Hepatocyte (in vitro differentiated cells): ENCODE measurements at regions not wholly inside any gene's neighbourhood (a gene's known extent, or its start where the extent isn't known, plus 50 kb on each side); places are given as distances from the start of the nearest gene placed in this dataset.

Experiments
- DNase-seq: peaks from one replicate; pipeline ENCODE4 v3.0.0-alpha.2; 2016; ENCODE audit warnings: low spot score
- H2AFZ ChIP-seq: fragments of 200-600 bp; sonication (generic); 2 replicates; pipeline ENCODE4 v1.6.0; 2016; ENCODE audit warnings: antibody characterized with exemption, mild to moderate bottlenecking
- H3K27ac ChIP-seq: fragments of 200-600 bp; sonication (generic); 2 replicates; pipeline ENCODE4 v1.5.1; 2016; ENCODE audit warnings: mild to moderate bottlenecking
- H3K27me3 ChIP-seq: fragments of 200-600 bp; sonication (generic); 2 replicates; pipeline ENCODE4 v1.6.1; 2016
- H3K36me3 ChIP-seq: fragments of 200-600 bp; sonication (generic); replicated peaks from 2 replicates; pipeline ENCODE4 v1.5.1; 2016; ENCODE audit warnings: low read depth; ENCODE audit not compliant: insufficient read depth
- H3K4me1 ChIP-seq: fragments of 200-600 bp; sonication (generic); 2 replicates; pipeline ENCODE4 v1.5.1; 2016; ENCODE audit warnings: mild to moderate bottlenecking, moderate library complexity; ENCODE audit not compliant: insufficient read depth
- H3K4me2 ChIP-seq: fragments of 200-600 bp; sonication (generic); 2 replicates; pipeline ENCODE4 v1.6.0; 2016
- H3K4me3 ChIP-seq: fragments of 200-600 bp; sonication (generic); 2 replicates; pipeline ENCODE4 v1.5.1; 2016; ENCODE audit warnings: mild to moderate bottlenecking
- H3K79me2 ChIP-seq: fragments of 200-600 bp; sonication (generic); 2 replicates; pipeline ENCODE4 v1.6.0; 2017; ENCODE audit warnings: mild to moderate bottlenecking
- H3K9me2 ChIP-seq: fragments of 200-600 bp; sonication (generic); replicated peaks from 2 replicates; pipeline ENCODE4 v1.6.0; 2017; ENCODE audit warnings: mild to moderate bottlenecking; ENCODE audit not compliant: insufficient read depth
- H3K9me3 ChIP-seq: fragments of 200-600 bp; sonication (generic); 2 replicates; pipeline ENCODE4 v1.5.1; 2016; ENCODE audit warnings: low read depth, mild to moderate bottlenecking
- H4K20me1 ChIP-seq: fragments of 200-600 bp; sonication (generic); 2 replicates; pipeline ENCODE4 v1.6.0; 2016; ENCODE audit warnings: mild to moderate bottlenecking; ENCODE audit not compliant: insufficient read depth, poor library complexity, severe bottlenecking
- EZH2 ChIP-seq: fragments of 200-600 bp; sonication (generic); IDR thresholded peaks from 2 replicates; pipeline ENCODE4 v1.6.1; 2016; ENCODE audit warnings: antibody characterized with exemption, mild to moderate bottlenecking, borderline replicate concordance
- EZH2phosphoT487 ChIP-seq: fragments of 200-600 bp; sonication (generic); IDR thresholded peaks from one replicate; pipeline ENCODE4 v1.6.1; 2018; ENCODE audit warnings: antibody characterized with exemption, mild to moderate bottlenecking, low read depth, moderate library complexity; ENCODE audit not compliant: unreplicated experiment, severe bottlenecking
- WGBS: methylation state at CpG from one replicate; pipeline ENCODE4 v1.1.6; 2016; ENCODE audit warnings: low lambda C conversion rate; ENCODE audit errors: missing lambda C conversion rate; 5-methylcytosine and 5-hydroxymethylcytosine counted together
- TF ChIP-seq, protein P1 (sequence below): fragments of 200-600 bp; sonication (generic); IDR thresholded peaks from 2 replicates; pipeline ENCODE4 v1.5.1; 2016; ENCODE audit warnings: antibody characterized with exemption, mild to moderate bottlenecking; ENCODE audit not compliant: poor library complexity

- no peaks in the 10 kb centered on the region for H3K9me3 ChIP-seq
- H3K36me3 ChIP-seq, result no peaks in the 10 kb centered on the region
- TF ChIP-seq EZH2, result no peak
- no peak for TF ChIP-seq EZH2phosphoT487
- TF ChIP-seq, protein P1, sequence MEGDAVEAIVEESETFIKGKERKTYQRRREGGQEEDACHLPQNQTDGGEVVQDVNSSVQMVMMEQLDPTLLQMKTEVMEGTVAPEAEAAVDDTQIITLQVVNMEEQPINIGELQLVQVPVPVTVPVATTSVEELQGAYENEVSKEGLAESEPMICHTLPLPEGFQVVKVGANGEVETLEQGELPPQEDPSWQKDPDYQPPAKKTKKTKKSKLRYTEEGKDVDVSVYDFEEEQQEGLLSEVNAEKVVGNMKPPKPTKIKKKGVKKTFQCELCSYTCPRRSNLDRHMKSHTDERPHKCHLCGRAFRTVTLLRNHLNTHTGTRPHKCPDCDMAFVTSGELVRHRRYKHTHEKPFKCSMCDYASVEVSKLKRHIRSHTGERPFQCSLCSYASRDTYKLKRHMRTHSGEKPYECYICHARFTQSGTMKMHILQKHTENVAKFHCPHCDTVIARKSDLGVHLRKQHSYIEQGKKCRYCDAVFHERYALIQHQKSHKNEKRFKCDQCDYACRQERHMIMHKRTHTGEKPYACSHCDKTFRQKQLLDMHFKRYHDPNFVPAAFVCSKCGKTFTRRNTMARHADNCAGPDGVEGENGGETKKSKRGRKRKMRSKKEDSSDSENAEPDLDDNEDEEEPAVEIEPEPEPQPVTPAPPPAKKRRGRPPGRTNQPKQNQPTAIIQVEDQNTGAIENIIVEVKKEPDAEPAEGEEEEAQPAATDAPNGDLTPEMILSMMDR, result no peak
- no peaks in the 10 kb centered on the region for H3K79me2 ChIP-seq
- WGBS, result 90% methylated on average over 1 of the region's 1 CpG
- H3K4me3 ChIP-seq, result no peak overlapping the region
- no peaks in the 10 kb centered on the region for H4K20me1 ChIP-seq
- H3K27ac ChIP-seq, result no peak overlapping the region
- no peak overlapping the region for H3K4me2 ChIP-seq
- H2AFZ ChIP-seq, result no peak overlapping the region
- no peaks in the 10 kb centered on the region for H3K4me1 ChIP-seq
- no peaks in the 10 kb centered on the region for H3K9me2 ChIP-seq
- DNase-seq, result no peak
- no peaks in the 10 kb centered on the region for H3K27me3 ChIP-seq
These were observed 279.8 kb upstream of the DLGAP1 start for GRCh38 chr18:4734903-4735302.

- Histone ChIP-seq H3K4me3 (no peak overlapping the region), H3K27ac (no peak overlapping the region), H3K79me2 (no peaks in the 10 kb centered on the region), H3K9me3 (no peaks in the 10 kb centered on the region), H3K9me2 (no peaks in the 10 kb centered on the region), H2AFZ (no peak overlapping the region), H3K4me2 (no peak overlapping the region), H4K20me1 (no peaks in the 10 kb centered on the region), H3K4me1 (no peaks in the 10 kb centered on the region), H3K27me3 (no peaks in the 10 kb centered on the region), H3K36me3 (no peaks in the 10 kb centered on the region)
- WGBS, result 85% methylated on average over 2 of the region's 2 CpGs
- DNase-seq, result no peak
- TF ChIP-seq EZH2phosphoT487 (no peak), EZH2 (no peak)
- TF ChIP-seq, protein P1, result no peak
These were observed 278.9 kb upstream of the DLGAP1 start for GRCh38 chr18:4734021-4734420.

- no peaks in the 10 kb centered on the region for H3K4me1 ChIP-seq
- no peaks in the 10 kb centered on the region for H3K79me2 ChIP-seq
- 94% methylated on average over 3 of the region's 3 CpGs for WGBS
- no peak overlapping the region for H2AFZ ChIP-seq
- no peaks in the 10 kb centered on the region for H3K27me3 ChIP-seq
- H3K4me3 ChIP-seq, result no peak overlapping the region
- DNase-seq, result no peak
- no peak overlapping the region for H3K27ac ChIP-seq
- H3K9me3 ChIP-seq, result no peaks in the 10 kb centered on the region
- H4K20me1 ChIP-seq, result no peaks in the 10 kb centered on the region
- H3K9me2 ChIP-seq, result no peaks in the 10 kb centered on the region
- no peak for TF ChIP-seq EZH2
- TF ChIP-seq, protein P1, result no peak
- H3K36me3 ChIP-seq, result no peaks in the 10 kb centered on the region
- no peak overlapping the region for H3K4me2 ChIP-seq
These were observed 266.4 kb upstream of the DLGAP1 start for GRCh38 chr18:4721545-4721944.

- H3K27ac ChIP-seq, result no peak overlapping the region
- H3K27me3 ChIP-seq, result no peaks in the 10 kb centered on the region
- H3K4me2 ChIP-seq, result no peak overlapping the region
- no peak for DNase-seq
- H3K36me3 ChIP-seq, result no peaks in the 10 kb centered on the region
- WGBS, result 67% methylated on average over 2 of the region's 2 CpGs
- H3K4me1 ChIP-seq, result no peaks in the 10 kb centered on the region
- H3K4me3 ChIP-seq, result no peak overlapping the region
- H3K79me2 ChIP-seq, result no peaks in the 10 kb centered on the region
- no peak overlapping the region for H2AFZ ChIP-seq
- H3K9me3 ChIP-seq, result no peaks in the 10 kb centered on the region
- no peak for TF ChIP-seq EZH2phosphoT487
- TF ChIP-seq EZH2, result no peak
- TF ChIP-seq, protein P1, result no peak
- no peaks in the 10 kb centered on the region for H4K20me1 ChIP-seq
- H3K9me2 ChIP-seq, result no peaks in the 10 kb centered on the region
These were observed 265.4 kb upstream of the DLGAP1 start for GRCh38 chr18:4720518-4720917.
